GM23338 (cell line): ENCODE measurements at regions not wholly inside any gene's neighbourhood (a gene's known extent, or its start where the extent isn't known, plus 50 kb on each side); places are given as distances from the start of the nearest gene placed in this dataset.

Experiments used
- ATAC-seq: fragments of 200-7000 bp; cut with Tn5 transposase; 3 replicates; pipeline ENCODE4 v1.9.1; 2020
- DNase-seq: peaks from one replicate; pipeline ENCODE4 v3.0.0-alpha.2; 2015; ENCODE audit warnings: low spot score
- H2AFZ ChIP-seq: fragments of 200-600 bp; sonication (generic); 2 replicates; pipeline ENCODE4 v1.8.0; 2016; ENCODE audit warnings: antibody characterized with exemption, mild to moderate bottlenecking, moderate library complexity
- H3F3A ChIP-seq: fragments of 200-600 bp; sonication (generic); replicated peaks from 2 replicates; pipeline ENCODE4 v1.8.0; 2017; ENCODE audit warnings: antibody characterized with exemption, mixed run types, low read depth
- H3K27ac ChIP-seq: fragments of 200-600 bp; sonication (generic); 2 replicates; pipeline ENCODE4 v1.6.1; 2016; ENCODE audit warnings: low read depth
- H3K27me3 ChIP-seq: fragments of 200-600 bp; sonication (generic); 2 replicates; pipeline ENCODE4 v1.8.0; 2016; ENCODE audit warnings: mild to moderate bottlenecking, mixed run types, moderate library complexity; ENCODE audit not compliant: insufficient read depth
- H3K36me3 ChIP-seq: fragments of 200-600 bp; sonication (generic); 2 replicates; pipeline ENCODE4 v1.8.0; 2016; ENCODE audit warnings: mild to moderate bottlenecking; ENCODE audit not compliant: insufficient read depth
- H3K4me1 ChIP-seq: fragments of 200-600 bp; sonication (generic); 2 replicates; pipeline ENCODE4 v1.8.0; 2016; ENCODE audit warnings: mild to moderate bottlenecking, moderate library complexity; ENCODE audit not compliant: insufficient read depth
- H3K4me2 ChIP-seq: fragments of 200-600 bp; sonication (generic); 2 replicates; pipeline ENCODE4 v1.7.1; 2017; ENCODE audit warnings: mixed run types
- H3K4me3 ChIP-seq: fragments of 200-600 bp; sonication (generic); 2 replicates; pipeline ENCODE4 v1.6.1; 2016; ENCODE audit warnings: mixed run types
- H3K79me2 ChIP-seq: fragments of 200-600 bp; sonication (generic); replicated peaks from 2 replicates; pipeline ENCODE4 v1.8.0; 2017; ENCODE audit warnings: mild to moderate bottlenecking; ENCODE audit not compliant: insufficient read depth
- H3K9me2 ChIP-seq: fragments of 200-600 bp; sonication (generic); 2 replicates; pipeline ENCODE4 v1.8.0; 2017; ENCODE audit not compliant: insufficient read depth
- H4K20me1 ChIP-seq: fragments of 200-600 bp; sonication (generic); replicated peaks from 2 replicates; pipeline ENCODE4 v1.8.0; 2017; ENCODE audit warnings: mild to moderate bottlenecking; ENCODE audit not compliant: insufficient read depth
- H3K27ac Mint-ChIP-seq: 2 replicates; pipeline ENCODE4 v1.8.0; 2020; ENCODE audit warnings: inconsistent platforms, mild to moderate bottlenecking, moderate library complexity, mixed read lengths
- H3K27me3 Mint-ChIP-seq: 3 replicates; pipeline ENCODE4 v1.8.0; 2022; ENCODE audit warnings: low read depth, mild to moderate bottlenecking, moderate library complexity, mixed read lengths, inconsistent platforms; ENCODE audit not compliant: insufficient read depth, poor library complexity
- H3K36me3 Mint-ChIP-seq: 3 replicates; pipeline ENCODE4 v1.8.0; 2021; ENCODE audit warnings: low read depth, mild to moderate bottlenecking, inconsistent platforms, moderate library complexity, mixed read lengths
- H3K4me1 Mint-ChIP-seq: 3 replicates; pipeline ENCODE4 v1.8.0; 2020; ENCODE audit warnings: mild to moderate bottlenecking, inconsistent platforms, mixed read lengths
- H3K4me3 Mint-ChIP-seq: 3 replicates; pipeline ENCODE4 v1.8.0; 2021; ENCODE audit warnings: moderate library complexity, mild to moderate bottlenecking, inconsistent platforms, mixed read lengths
- H3K9me3 Mint-ChIP-seq: 3 replicates; pipeline ENCODE4 v1.8.0; 2020; ENCODE audit warnings: moderate library complexity, mild to moderate bottlenecking, inconsistent platforms, mixed read lengths
- CREB1 ChIP-seq: fragments of 250-450 bp; sonication (Bioruptor Pico); IDR thresholded peaks from 2 replicates; pipeline ENCODE4 v1.5.0; 2020; ENCODE audit warnings: low read depth, mild to moderate bottlenecking, moderate library complexity
- CTCF ChIP-seq, 2 experiments: fragments of 200-600 bp in 1 of 2; sonication (generic) in 1 of 2; conservative IDR thresholded peaks; 2 replicates each; pipeline versions ENCODE4 v1.5.1 to v1.6.1; 2016 to 2017; ENCODE audit warnings: antibody characterized with exemption in 2 of 2, low read depth in 2 of 2, mild to moderate bottlenecking in 2 of 2, moderate library complexity in 1 of 2
- EZH2 ChIP-seq: fragments of 200-600 bp; sonication (generic); IDR thresholded peaks from one replicate; pipeline ENCODE4 v1.8.0; 2017; ENCODE audit warnings: antibody characterized with exemption, mild to moderate bottlenecking, low read depth; ENCODE audit not compliant: unreplicated experiment
- EZH2phosphoT487 ChIP-seq: fragments of 200-600 bp; sonication (generic); IDR thresholded peaks from one replicate; pipeline ENCODE4 v1.8.1; 2018; ENCODE audit warnings: antibody characterized with exemption; ENCODE audit not compliant: unreplicated experiment
- JUNB ChIP-seq: IDR thresholded peaks from one replicate; pipeline ENCODE4 v1.6.1; 2016; ENCODE audit warnings: antibody characterized with exemption; ENCODE audit not compliant: unreplicated experiment
- NANOG ChIP-seq: IDR thresholded peaks from 2 replicates; pipeline ENCODE4 v1.6.1; 2016; ENCODE audit warnings: antibody characterized with exemption, borderline replicate concordance
- POLR2AphosphoS5 ChIP-seq: IDR thresholded peaks from 2 replicates; pipeline ENCODE4 v1.6.1; 2016; ENCODE audit warnings: antibody characterized with exemption, low read depth
- REST ChIP-seq: IDR thresholded peaks from one replicate; pipeline ENCODE4 v1.6.1; 2018; ENCODE audit warnings: antibody characterized with exemption; ENCODE audit not compliant: unreplicated experiment
- STAT1 ChIP-seq: IDR thresholded peaks from one replicate; pipeline ENCODE4 v1.6.1; 2016; ENCODE audit warnings: antibody characterized with exemption; ENCODE audit not compliant: unreplicated experiment
- ZNF114 ChIP-seq: fragments of 250-450 bp; sonication (Bioruptor Pico); IDR thresholded peaks from 2 replicates; pipeline ENCODE4 v1.5.0; 2020; ENCODE audit warnings: mild to moderate bottlenecking, moderate library complexity
- ZNF331 ChIP-seq: fragments of 250-450 bp; sonication (Bioruptor Pico); IDR thresholded peaks from 2 replicates; pipeline ENCODE4 v1.5.0; 2020; ENCODE audit warnings: low read depth, mild to moderate bottlenecking, moderate library complexity
- ZNF462 ChIP-seq: fragments of 250-450 bp; sonication (Bioruptor Pico); IDR thresholded peaks from 2 replicates; pipeline ENCODE4 v1.5.0; 2020; ENCODE audit warnings: mild to moderate bottlenecking, moderate library complexity
- TF ChIP-seq, protein P1 (sequence below): IDR thresholded peaks from 2 replicates; pipeline ENCODE4 v1.6.1; 2016; ENCODE audit warnings: antibody characterized with exemption

DNA sequence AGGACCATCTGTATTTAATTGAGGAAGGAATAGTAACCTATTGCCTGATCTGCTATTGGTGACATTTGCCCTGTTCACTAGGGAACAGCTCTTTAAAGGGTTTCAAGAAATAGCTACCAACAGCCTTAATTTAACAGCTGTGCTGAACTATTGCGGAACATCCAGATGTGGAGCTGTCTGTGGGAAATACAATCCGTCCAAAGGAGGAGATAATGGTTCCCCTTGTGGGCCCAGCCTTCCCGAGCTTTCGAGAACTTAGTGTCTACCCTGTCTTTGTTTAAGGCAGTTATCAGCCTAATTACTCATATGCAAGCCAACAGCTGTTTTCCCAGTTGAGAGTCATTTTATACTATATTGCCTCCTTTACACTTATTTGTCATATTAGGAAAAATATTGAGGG is 398.6 kb downstream of the WDR72 start:
- H3K9me3 Mint-ChIP-seq: no peaks in the 10 kb centered on the region
- Histone ChIP-seq H3K9me2 (no peaks in the 10 kb centered on the region), H3K27me3 (no peaks in the 10 kb centered on the region), H3K4me1 (no peaks in the 10 kb centered on the region), H3K79me2 (no peaks in the 10 kb centered on the region), H3F3A (no peaks in the 10 kb centered on the region), H3K27ac (no peak overlapping the region), H3K4me3 (no peak overlapping the region), H4K20me1 (no peaks in the 10 kb centered on the region), H3K4me2 (no peak overlapping the region), H2AFZ (no peak overlapping the region), H3K36me3 (no peaks in the 10 kb centered on the region)
- DNase-seq (no peak), ATAC-seq (no peak)
- no peak for TF ChIP-seq EZH2
- TF ChIP-seq STAT1: no peak
- TF ChIP-seq ZNF114 (CRISPR knock-in tag): no peak
- no peak for TF ChIP-seq EZH2phosphoT487
- TF ChIP-seq CREB1 (CRISPR knock-in tag): no peak
- TF ChIP-seq ZNF462: no peak
- no peak for TF ChIP-seq POLR2AphosphoS5
- TF ChIP-seq ZNF331: no peak
- no peak for TF ChIP-seq NANOG
- TF ChIP-seq REST: no peak
- TF ChIP-seq JUNB: no peak
- TF ChIP-seq CTCF (conservative IDR thresholded peaks at IDR 0.05; ENCODE audit: low read depth in 2 of 2): no peak
- TF ChIP-seq, protein P1, sequence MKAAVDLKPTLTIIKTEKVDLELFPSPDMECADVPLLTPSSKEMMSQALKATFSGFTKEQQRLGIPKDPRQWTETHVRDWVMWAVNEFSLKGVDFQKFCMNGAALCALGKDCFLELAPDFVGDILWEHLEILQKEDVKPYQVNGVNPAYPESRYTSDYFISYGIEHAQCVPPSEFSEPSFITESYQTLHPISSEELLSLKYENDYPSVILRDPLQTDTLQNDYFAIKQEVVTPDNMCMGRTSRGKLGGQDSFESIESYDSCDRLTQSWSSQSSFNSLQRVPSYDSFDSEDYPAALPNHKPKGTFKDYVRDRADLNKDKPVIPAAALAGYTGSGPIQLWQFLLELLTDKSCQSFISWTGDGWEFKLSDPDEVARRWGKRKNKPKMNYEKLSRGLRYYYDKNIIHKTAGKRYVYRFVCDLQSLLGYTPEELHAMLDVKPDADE: no peak
- no peaks in the 10 kb centered on the region for H3K4me1 Mint-ChIP-seq
- no peaks in the 10 kb centered on the region for H3K36me3 Mint-ChIP-seq
- no peaks in the 10 kb centered on the region for H3K27me3 Mint-ChIP-seq
- H3K27ac Mint-ChIP-seq: no peak overlapping the region
- no peak overlapping the region for H3K4me3 Mint-ChIP-seq
